ENCODE measurements at regions not wholly inside any gene's neighbourhood (a gene's known extent, or its start where the extent isn't known, plus 50 kb on each side); places are given as distances from the start of the nearest gene placed in this dataset.
"Not testable (repeated sequence)": the region's sequence is repeated elsewhere in the genome, so short reads cannot be mapped to it uniquely, and the experiment has no call there.

DNA sequence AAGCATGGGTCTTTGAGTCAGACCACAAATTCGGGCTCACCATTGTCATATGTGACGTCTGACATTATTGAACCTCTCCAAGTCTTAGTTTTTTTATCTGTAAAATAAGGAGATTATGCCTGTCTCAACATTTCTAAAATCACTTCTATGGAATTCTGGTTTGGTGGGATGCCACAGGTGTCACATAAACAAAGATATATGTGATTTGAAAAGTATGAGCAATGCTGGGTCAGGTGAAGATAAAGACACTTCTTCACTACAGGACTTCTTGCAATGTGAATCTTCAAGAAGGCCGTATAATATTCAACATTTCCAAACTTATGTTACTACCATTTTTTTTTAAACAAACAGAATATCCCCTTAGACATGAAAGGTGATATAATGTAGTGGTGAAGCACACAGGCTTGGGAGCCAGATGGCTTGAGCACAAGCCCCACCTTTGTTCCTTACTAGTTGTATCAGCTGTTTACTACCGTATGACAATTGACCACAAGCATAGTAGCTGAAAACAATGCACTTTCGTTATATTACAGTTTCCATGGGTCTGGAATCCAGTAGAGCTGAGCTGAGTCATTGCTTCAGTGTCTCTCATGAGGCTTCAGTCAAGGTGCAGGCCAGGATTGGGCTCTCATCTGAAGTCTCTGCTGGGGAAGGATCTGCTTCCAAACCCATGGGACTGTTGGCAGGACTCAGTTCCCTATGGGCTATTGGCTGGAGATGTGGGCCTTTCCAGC, 87.7 kb downstream of the UTP18 start:
- no peak for DNase-seq

DNA sequence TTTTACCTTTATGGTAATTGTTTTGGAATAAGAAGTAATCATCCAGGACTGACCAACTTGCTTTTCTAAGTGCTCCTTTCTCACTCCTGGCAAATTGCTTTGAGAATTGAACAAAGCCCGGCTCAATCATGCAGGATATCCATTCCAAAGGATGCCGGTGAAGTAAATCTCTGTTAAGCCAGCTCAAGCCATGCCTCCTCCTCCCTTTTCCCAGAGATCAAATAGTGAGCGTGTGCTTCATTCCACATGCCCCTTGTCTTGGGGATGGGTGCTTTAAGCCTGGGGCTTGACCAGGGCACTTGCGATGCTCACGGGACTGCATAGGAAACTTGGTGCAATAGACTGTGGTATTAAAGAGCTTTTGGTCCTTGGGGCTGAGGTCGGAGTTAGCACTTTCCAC, 90.7 kb downstream of the UTP18 start:
- DNase-seq: no peak

DNA sequence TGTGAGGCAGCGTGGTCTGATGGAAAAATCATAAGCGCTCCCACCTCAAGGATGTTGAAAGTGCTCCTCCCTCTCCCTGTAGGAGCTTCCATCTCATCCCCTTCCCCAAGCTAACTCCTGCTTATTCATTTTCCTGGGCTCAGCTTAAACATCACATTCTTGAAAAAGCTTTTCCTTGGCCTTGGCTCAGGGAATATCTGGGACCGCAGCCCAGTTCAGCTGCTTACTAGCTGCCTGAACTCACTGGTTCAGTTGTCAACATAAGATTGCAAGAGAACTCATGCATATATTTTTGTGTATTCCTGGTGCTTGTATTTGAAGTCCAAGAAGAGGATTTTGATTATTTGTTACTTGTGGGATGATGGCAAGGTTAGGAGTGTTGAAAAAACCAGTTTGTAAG, 91.5 kb downstream of the UTP18 start:
- DNase-seq: no peak

DNA sequence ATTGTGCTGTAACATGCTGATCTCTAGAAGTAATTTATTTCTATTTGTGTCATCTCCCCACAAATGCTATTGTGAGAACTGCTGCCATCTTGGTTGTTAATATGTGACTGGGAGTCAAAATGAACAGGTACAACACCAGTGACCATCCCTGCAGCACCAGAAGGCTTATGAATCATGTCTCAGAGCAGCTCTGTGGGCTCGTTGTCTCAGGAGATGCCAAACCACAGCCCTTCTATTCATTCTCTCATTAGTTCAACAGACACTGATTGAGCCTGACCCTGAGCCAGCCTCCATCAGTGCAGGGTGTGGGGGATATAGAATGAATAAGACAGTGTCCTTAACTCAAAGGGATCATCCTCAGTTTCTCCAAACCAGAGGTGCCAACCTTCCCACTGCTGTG, 92.5 kb downstream of the UTP18 start:
- no peak for DNase-seq

DNA sequence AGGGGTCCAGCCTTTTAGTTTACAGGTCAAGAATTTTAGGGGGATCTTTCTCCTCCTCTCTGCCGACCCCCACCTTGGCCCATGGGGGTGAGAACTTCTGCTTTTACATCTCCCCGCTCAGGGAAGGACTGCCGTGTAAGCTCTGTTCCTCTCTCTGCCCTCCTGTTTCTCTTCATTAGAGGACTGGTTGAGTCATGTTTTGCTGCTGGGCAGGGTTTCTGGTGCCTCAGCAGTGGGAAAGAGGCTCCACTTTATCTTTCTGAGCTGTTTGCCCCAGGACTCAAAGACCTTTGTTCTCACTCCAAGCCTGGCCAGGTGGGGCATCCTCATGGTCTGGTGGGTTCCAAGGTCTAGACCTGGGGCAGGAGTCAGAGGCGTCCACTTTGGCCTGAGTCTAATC, 93.0 kb downstream of the UTP18 start:
- DNase-seq: no peak

DNA sequence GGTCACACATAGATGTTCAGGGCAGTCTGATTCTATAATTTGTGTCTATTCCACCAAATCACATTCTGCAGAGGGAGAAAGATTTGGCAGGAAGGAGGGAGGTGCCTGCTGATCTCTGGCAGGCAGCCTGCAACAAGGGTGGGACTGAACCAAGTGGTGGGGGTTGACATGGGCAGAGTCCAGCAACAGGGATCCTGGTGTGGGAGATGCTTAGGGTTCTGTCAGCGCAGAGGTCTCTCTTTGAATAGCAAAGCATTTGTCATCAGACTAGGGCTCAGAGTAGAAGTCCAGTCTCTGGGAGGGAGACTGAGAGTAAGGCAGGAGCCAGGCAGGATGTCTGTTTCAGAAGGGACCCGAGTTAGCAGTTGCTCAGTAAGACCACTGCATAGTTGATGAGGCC, 94.6 kb downstream of the UTP18 start:
- no peak for DNase-seq

DNA sequence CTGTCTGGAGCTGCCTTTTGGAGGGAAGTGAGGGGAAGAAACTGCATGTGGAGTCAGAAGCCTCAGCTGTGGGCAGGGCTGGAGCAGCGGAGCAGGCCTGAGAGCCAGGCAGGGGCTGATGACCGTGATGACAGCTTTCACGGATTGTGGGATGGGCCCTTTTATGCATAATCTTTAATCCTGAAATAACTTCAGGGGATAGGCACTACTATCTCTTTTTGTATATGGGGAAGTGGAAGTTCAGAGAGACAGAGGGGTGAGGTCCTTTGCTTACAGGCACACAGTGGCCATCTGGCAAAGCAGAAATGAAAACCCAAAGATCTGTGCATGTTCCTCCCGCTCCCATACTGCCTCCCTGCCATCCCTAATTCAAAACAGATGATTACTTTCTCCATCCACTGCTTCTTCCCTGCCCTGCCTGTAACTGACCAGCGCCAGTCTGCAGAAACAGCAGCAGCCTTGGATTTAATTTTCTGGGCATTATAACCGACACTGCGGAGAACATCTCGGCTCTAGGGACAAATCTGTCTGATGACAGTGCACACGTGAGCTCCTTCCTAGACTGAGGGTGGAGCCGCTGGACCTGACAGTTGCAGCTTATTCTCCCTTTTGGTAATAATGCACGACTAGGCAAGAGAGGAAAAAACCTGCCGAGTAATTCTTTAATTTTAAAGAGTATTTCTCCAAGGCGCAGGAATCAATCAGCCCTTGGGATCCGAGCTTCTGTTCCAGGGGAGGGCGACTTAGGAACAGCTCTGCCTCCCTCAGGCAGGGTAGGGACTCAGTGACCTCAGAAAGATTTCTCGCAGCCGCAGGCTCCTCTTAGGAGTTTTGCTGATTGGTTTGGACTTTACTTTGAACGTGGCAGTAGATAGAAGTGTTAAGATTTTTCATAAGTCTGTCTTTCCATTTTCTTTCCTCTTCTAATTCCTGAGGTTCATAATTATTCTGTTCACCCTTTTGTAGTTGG, 95.4 kb downstream of the UTP18 start:
- no peak for DNase-seq

DNA sequence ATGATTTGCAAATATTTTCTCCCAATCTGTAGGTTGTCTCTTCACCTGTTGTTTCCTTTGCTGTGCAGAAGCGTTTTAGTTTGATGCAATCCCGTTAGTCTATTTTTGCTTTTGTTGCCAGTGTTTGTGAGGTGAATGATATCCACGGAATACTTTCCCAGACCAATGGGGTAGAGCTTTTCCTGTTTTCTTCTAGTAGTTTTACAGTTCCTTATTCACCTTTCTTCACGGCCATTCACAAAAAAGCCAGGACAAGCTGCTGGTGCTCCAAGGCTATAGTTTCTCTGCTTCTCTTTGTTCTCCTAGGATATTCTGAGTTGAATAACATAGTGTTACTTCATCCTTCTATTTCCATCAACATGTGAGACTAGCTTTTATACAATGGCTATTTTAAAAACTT, 98.7 kb downstream of the UTP18 start:
- DNase-seq: no peak

DNA sequence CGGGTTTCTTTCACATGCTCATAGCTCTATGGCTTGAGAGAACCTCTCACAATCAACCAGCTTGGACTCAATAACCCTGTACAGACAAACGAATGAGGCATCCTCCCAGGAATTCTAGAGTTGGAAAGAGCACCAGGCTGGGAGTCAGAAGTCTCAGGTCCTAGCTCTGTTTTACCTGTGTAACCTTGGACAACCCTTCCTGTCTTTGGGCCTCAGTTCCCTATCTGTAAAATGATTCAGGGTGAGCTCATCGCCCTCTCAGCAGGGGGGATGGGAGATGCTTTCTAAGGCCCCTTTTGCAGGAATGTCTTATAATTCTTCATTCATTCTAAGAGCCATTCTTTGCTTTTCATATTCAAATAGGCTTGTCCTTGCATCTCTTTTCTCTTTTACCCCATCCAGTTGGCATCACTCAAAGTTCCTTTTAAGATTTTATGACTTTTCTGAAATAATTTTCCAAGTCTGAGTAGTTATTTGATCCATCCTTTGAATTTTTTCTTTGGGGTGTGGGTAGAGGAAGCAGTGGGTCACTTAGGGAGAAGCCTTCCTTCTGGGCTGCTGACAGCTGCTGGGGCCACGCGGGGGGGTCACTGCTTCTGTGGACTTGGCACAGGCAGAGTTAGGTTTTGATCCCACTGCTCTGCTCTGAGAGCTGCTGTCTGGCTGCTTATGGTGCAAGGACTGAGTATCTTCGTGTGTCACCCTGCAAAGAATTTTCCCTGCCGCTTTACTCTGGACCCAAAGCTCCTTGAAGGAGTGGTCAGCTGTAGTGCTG, 102.7 kb downstream of the UTP18 start:
- no peak for DNase-seq

DNA sequence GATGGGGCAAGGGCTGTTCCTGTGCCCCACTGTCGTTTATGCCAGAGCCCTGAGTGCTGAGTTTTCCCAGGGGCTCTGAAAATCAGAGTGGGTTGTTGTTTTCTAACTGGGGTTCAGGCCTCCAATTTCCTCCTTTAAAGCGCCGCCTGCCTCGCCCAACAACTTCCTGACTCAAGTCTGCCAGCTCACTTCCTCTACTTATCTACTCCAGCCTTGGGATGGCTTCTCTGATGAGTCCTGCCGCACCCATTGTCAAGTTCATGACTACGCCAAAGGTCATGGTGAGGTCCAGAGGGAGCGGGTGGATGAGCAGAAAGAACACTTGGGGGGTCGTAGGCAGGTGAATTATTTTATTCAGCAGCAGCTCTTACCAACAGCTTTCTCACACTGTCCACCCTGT, 104.7 kb downstream of the UTP18 start:
- peak in 1 of 2 donors; percentile 26 for DNase-seq

DNA sequence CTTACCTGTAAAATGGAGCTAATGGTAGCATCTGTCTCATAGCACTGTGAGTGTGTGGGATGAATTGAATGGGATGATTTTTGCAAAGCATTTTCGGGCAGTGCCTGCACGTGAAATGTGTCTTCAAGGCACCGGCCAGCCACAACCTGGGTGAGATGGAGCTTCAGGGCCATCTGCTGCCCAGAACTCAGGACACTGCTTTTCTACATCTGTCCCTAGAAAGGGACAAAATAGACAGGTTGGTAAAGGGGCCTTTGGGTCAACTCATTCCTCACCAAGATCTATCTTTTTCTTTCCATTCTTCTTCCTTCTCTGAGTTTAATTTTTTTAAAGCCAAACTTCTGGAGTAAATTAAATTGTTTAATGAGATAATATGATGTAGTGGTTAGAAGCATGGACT, 106.5 kb downstream of the UTP18 start:
- DNase-seq: no peak

DNA sequence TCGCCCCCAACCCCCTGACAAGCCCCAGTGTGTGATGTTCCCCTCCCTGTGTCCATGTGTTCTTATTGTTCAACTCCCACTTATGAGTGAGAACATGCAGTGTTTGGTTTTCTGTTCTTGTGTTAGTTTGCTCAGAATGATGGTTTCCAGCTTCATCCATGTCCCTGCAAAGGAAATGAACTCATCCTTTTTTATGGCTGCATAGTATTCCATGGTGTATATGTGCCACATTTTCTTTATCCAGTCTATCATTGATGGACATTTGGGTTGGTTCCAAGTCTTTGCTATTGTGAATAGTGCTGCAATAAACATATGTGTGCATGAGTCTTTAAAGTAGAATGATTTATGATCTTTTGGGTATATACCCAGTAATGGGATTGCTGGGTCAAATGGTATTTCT, 107.5 kb downstream of the UTP18 start:
- not testable (repeated sequence) for DNase-seq

DNA sequence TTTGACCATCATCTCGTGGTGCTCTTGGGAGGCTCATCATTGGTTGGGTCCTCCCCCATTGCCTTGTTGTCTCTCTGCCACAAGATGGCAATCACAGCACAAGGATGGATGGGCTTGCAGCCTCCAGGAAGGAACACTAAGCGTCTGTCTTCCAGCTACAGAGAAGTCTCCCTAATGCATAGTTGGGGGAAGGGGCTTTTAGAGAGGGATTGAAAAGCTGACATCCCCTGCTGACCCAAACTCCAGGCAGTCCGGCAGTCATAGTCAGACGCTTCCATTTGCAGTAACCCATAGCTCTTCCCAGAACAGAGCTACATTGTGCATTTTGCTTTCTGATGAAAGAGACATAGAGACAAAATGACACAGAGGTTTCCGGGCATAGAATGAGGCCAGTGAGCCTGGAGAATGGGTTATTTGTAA, 111.4 kb downstream of the UTP18 start:
- peak; percentile 43 to 51 for DNase-seq

DNA sequence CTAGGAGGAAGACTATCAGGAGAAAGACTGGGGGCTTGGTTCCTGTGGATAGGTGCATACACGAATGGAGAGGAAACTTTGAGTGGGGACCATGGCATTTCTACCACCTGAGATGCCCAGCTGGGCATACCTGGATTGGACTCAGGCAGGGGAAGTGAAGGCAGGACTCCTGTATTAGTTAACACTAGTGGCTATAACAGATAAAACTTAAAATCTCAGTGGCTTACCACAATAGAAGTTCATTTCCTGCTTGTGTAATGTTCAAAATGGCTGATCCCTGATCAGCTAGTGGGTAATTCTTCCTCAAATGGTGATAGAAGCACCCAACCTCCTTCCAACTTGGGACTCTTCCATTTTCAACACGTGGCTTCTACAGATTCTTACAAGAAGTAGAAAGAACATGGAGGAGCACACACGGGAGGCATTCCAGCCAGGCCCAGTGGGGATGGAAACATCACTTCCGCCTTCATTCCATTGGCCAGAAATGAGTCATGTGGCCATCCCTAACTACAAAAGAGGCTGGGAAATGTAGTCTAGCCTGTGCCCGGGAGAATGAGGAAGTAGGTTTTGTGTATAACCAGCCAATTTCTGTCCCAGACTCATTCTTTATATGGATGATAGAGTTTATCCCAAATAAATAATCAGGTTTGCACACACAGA, 112.1 kb downstream of the UTP18 start:
- DNase-seq: peak in 1 of 2 donors; percentile 10

DNA sequence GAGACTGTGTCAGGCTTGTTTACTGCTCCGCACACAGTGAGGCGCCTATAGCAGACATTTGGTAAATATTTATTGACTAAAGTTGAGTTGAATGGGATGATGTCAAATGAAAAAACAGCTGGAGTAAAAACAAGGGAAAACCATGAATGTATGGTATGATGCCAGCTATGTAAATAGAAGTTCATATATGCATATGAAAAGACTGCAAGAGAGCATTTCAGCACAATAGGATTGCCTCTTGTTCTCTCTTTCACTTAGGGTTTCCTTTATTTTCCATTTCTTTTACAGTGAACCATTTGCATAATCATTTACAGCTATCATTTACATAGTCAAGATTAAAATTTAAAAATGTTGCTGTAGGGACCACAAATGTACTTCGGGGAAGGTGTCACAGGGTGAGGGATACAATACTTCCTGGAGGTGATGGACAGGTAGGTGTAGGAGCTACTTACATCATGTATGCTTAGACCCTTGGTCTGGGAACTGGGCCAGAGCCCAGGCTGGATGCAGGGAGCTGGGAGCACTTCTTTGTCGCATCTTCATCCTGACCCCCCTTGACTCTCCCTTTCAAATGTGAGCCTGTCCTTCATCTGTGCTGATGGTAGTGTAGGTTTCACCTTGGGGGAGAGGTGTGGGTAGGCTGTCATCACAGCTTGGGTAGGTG, 113.3 kb downstream of the UTP18 start:
- DNase-seq: no peak

DNA sequence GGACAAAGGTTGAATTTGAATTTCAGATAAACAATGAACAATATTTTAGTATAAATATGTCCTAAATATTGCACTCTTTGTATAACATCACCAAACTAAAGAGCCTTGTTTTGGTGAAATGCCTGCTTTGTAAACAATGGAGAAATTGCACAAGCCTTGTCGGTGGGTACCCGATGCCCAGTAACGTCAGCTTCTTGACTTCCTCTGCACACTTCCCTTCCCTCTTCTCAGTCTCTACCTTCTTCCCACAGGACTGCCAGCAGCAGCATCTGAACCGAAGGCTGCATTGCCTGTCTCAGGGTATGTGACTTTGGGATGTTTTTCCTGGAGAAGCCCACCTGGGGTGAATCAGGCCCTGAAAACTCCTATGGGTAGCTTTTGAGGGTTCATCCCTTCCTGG, 113.9 kb downstream of the UTP18 start:
- no peak for DNase-seq

DNA sequence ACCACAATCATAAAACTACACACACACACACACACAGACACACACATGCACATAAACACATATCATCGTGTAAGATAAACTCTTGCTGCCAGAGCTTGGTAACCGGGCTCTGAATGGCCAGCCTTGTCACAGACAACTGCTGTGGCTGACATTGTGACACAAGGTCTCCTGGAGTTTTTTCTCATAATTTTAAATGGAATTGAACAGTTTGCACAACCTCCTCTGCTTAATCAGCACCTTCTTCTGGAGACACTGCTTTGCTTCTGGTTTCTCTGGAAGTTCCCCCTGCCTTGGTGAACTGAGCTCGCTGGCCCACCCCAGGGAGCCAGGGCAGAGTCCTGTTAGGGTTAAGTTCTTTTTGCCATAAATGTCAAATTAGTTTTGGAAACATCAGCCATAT, 115.4 kb downstream of the UTP18 start:
- no peak for DNase-seq

DNA sequence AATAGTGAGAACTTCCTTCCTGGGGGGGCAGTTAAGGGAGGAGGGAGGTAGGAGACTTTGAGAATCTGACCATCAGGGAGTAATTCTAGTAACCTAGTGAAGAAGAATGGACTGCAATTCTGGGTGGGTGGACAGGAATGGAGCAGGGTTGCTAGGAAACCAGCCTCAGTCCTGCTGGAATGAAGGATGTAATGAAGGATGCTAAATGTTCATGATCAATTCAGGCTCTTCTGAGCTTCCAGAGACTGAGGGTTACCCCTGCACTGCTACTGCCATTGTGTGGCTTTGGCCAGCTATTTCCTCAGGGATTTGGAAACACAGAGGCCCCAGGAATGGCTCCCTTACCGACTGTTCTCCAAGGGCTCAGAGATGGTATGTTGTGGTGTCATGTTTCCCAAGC, 116.4 kb downstream of the UTP18 start:
- DNase-seq: no peak

DNA sequence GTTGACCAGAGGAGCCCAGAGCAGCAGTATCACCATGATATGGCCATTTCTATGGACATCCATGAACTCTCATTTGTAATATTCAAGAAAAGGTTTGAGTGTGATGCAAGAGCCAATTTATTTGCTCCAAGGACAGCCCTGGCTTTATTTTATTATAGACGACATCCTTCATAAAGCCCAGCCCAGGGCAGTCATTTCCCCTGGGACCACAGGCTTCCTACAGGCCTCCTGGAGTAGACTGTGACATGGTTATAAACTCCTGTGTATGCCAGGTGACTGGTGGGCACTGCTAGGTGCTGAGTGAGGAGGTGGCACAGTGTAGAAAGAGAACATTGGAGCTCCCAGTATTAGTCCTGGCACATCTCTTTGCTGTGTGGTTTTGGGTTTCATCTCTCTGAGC, 120.9 kb downstream of the UTP18 start:
- no peak for DNase-seq

DNA sequence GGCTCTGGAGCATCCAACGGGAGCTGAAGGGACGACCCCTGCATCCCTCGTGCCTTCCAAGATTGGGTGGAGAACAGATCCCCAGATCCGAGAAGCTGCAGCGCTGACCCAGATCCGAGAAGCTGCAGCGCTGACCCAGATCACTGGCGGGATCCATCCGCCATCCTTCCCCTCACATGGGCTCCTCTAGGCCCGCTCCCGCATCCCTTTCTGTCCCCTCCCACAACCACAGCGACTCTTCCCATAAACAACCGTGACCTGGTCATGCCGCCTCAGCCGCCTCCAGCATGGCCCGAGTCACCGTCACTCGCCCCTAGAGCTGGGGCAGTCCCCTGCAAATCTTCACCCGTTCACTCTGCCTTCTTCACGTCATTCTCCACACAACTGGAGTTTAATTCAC, 124.9 kb downstream of the UTP18 start:
- DNase-seq: no peak

DNA sequence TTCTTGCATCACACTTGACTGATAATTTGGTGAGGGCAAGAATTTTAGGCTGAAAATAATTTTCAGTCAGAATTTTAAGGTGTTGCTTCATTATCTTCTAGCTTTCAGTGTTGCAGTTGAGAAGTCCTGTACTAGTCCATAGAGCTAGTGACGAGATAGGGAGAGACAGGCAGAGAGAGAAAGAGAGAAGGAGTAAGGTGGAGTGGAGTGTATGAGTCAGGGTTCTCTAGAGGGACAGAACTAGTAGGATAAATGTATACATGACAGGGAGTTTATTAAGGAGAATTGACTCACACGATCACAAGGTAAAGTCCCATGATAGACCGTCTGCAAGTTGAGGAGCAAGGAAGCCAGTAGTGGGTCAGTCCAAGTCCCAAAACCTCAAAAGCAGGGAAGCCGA, 127.2 kb downstream of the UTP18 start:
- DNase-seq: no peak

DNA sequence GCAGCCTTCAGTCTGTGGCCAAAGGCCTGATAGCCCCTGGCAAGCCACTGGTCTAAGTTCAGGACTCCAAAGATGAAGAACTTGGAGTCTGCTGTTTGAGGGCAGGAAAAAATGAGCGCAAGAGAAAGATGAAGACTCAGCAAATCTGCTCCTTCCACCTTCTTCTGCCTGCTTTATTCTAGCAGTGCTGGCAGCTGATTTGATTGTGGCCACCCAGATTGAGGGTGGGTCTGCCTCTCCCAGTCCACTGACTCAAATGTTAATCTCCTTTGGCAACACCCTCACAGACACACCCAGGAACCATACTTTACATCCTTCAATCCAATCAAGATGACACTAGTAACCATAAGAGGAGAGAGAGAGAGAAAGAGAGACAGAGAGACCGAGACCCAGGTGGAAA, 127.6 kb downstream of the UTP18 start:
- DNase-seq: no peak
